Astrocyte of the cerebellum (primary cell): ENCODE measurements at regions not wholly inside any gene's neighbourhood (a gene's known extent, or its start where the extent isn't known, plus 50 kb on each side); places are given as distances from the start of the nearest gene placed in this dataset.

Source experiments
- DNase-seq: peaks from one replicate; pipeline ENCODE4 v3.0.0-alpha.2; 2011; ENCODE audit warnings: low read depth
- H3K4me3 ChIP-seq: 2 replicates; pipeline ENCODE4 v1.5.1; 2011; ENCODE audit warnings: mild to moderate bottlenecking, low read depth, low read length, moderate library complexity
- CTCF ChIP-seq: IDR thresholded peaks from 2 replicates; pipeline ENCODE4 v1.5.1; 2012; ENCODE audit warnings: low read length, low read depth, moderate library complexity, mild to moderate bottlenecking; ENCODE audit errors: missing control alignments
- in situ Hi-C: cut with HindIII; loops from 2 replicates; pipeline ENCODE4 v1.10.0; 2017; ENCODE audit warnings: low sequenced_read_pairs

- DNase-seq, result no peak
- TF ChIP-seq CTCF, result no peak
- in situ Hi-C loops, result no loop called here
- no peak overlapping the region for H3K4me3 ChIP-seq
Observed at GRCh38 chr4:96131186-96131585, 291.3 kb downstream of the PDHA2 start.

GRCh38 chr4:96134806-96135205 is 294.9 kb downstream of the PDHA2 start:
- no peak for DNase-seq
- no peak for TF ChIP-seq CTCF
- in situ Hi-C loops, result no loop called here
- no peak overlapping the region for H3K4me3 ChIP-seq

- no peak for DNase-seq
- TF ChIP-seq CTCF, result no peak
- H3K4me3 ChIP-seq, result no peak overlapping the region
- in situ Hi-C loops, result no loop called here
Observed at GRCh38 chr4:96136056-96136455, 296.2 kb downstream of the PDHA2 start.

DNA sequence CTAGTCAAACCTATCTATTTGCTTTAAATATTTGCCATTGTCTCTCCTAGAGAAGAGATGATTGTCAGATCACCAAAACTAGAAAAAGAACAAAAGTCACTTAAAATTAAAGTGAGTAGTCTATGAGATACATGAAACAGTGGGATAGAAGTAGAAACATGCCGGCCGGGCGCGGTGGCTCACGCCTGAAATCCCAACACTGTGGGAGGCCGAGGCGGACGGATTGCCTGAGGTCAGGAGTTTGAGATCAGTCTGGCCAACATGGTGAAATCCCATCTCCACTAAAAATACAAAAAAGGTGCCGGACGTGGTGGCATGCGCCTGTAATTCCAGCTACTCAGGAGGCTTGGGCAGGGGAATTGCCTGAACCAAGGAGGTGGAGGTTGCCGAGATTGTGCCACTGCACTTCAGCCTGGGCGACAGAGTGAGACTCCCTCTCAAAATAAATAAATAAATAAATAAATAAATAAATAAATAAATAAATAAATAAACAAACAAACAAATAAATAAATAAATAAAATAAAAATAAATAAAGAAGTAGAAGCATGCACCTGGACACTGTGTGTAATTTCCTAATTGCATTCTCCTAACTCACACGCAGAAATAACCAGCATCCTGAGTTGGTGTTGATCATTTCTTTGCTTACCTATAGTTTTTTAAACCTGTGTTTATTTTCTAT is 299.5 kb downstream of the PDHA2 start:
- in situ Hi-C loops, result no loop called here
- TF ChIP-seq CTCF, result no peak
- H3K4me3 ChIP-seq, result no peak overlapping the region
- DNase-seq, result no peak

- DNase-seq, result no peak
- no peak for TF ChIP-seq CTCF
- in situ Hi-C loops, result no loop called here
- H3K4me3 ChIP-seq, result no peak overlapping the region
Observed at GRCh38 chr4:96145601-96146000, 305.7 kb downstream of the PDHA2 start.

DNA sequence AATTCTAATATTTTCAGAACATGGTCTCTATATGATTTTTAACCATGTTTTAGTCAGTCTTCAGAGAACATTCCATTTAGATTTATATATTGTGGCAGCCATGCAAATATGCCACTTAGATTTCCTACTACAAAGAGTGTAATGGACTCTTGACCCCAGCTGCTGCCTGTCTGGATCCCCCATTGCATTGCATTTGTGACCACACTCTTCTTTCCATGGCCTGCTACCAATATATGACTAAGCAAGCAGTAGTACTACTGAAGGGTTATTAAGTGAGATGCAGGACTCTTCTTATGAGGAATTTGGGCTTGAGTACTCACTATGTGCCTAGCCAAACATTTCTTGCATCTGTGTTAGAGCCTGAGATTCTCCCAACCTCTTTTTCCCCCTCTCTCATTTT is 306.8 kb downstream of the PDHA2 start:
- in situ Hi-C loops, result no loop called here
- no peak for DNase-seq

More for the DNA sequence above, 306.8 kb downstream of the PDHA2 start:
- TF ChIP-seq CTCF, result no peak
- H3K4me3 ChIP-seq, result no peak overlapping the region
